OCI-LY3 (cell line): ENCODE measurements at regions not wholly inside any gene's neighbourhood (a gene's known extent, or its start where the extent isn't known, plus 50 kb on each side); places are given as distances from the start of the nearest gene placed in this dataset.

Experiments
- EZH2phosphoT487 ChIP-seq: fragments of 200-600 bp; shearing (Covaris generic); IDR thresholded peaks from 2 replicates; pipeline ENCODE4 v1.6.1; 2018; ENCODE audit warnings: antibody characterized with exemption, mixed run types, low read depth
- TF ChIP-seq, protein P1 (sequence below): fragments of 200-600, 300-600 bp; sonication (generic); IDR thresholded peaks from 2 replicates; pipeline ENCODE4 v1.5.1; 2014; ENCODE audit warnings: antibody characterized with exemption, low read length, low read depth

- TF ChIP-seq, protein P1, sequence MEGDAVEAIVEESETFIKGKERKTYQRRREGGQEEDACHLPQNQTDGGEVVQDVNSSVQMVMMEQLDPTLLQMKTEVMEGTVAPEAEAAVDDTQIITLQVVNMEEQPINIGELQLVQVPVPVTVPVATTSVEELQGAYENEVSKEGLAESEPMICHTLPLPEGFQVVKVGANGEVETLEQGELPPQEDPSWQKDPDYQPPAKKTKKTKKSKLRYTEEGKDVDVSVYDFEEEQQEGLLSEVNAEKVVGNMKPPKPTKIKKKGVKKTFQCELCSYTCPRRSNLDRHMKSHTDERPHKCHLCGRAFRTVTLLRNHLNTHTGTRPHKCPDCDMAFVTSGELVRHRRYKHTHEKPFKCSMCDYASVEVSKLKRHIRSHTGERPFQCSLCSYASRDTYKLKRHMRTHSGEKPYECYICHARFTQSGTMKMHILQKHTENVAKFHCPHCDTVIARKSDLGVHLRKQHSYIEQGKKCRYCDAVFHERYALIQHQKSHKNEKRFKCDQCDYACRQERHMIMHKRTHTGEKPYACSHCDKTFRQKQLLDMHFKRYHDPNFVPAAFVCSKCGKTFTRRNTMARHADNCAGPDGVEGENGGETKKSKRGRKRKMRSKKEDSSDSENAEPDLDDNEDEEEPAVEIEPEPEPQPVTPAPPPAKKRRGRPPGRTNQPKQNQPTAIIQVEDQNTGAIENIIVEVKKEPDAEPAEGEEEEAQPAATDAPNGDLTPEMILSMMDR: no peak
- TF ChIP-seq EZH2phosphoT487: no peak
Observed at GRCh38 chr14:101707863-101708620, 53.5 kb upstream of the PPP2R5C start.
